WTC11 (cell line): ENCODE measurements at regions not wholly inside any gene's neighbourhood (a gene's known extent, or its start where the extent isn't known, plus 50 kb on each side); places are given as distances from the start of the nearest gene placed in this dataset.

Experiments used
- ATAC-seq: fragments of 200-7000 bp; cut with Tn5 transposase; 2 replicates; pipeline ENCODE4 v1.10.0; 2021; ENCODE audit warnings: mild to moderate bottlenecking, moderate library complexity
- CTCF ChIA-PET: fragments of 300-600 bp; sonication (Branson Sonifier 250); formaldehyde crosslinking; loops from one replicate; lab custom pipeline; 2021; ENCODE audit warnings: antibody characterized with exemption; lab: Charles Lee
- POLR2A ChIA-PET: fragments of 350-600 bp; sonication (Branson Sonifier 250); formaldehyde crosslinking; loops from one replicate; lab custom pipeline; 2021; ENCODE audit warnings: antibody characterized with exemption; lab: Charles Lee
- DNase-seq: peaks from one replicate; pipeline ENCODE4 v3.0.0; 2021; ENCODE audit warnings: low spot score
- H3K27ac Mint-ChIP-seq: 2 replicates; pipeline ENCODE4 v1.8.0; 2021; ENCODE audit warnings: mixed read lengths
- H3K27me3 Mint-ChIP-seq: 2 replicates; pipeline ENCODE4 v1.8.0; 2021; ENCODE audit warnings: low read depth, mild to moderate bottlenecking, moderate library complexity, mixed read lengths
- H3K36me3 Mint-ChIP-seq: 2 replicates; pipeline ENCODE4 v1.8.0; 2021; ENCODE audit warnings: mixed read lengths
- H3K4me1 Mint-ChIP-seq: 2 replicates; pipeline ENCODE4 v1.8.0; 2022; ENCODE audit warnings: mixed read lengths
- H3K4me3 Mint-ChIP-seq: 2 replicates; pipeline ENCODE4 v1.8.0; 2021; ENCODE audit warnings: mild to moderate bottlenecking, moderate library complexity, mixed read lengths
- H3K9me3 Mint-ChIP-seq: 2 replicates; pipeline ENCODE4 v1.8.0; 2021; ENCODE audit warnings: mixed read lengths
- CREB1 ChIP-seq: sonication (generic); formaldehyde crosslinking; IDR thresholded peaks from 2 replicates; pipeline ENCODE4 v1.8.0; 2023; ENCODE audit warnings: mild to moderate bottlenecking, missing genetic modification reagents
- ESRRA ChIP-seq: sonication (generic); formaldehyde crosslinking; IDR thresholded peaks from 2 replicates; pipeline ENCODE4 v1.8.1; 2022; ENCODE audit warnings: mild to moderate bottlenecking, missing genetic modification reagents, borderline replicate concordance
- FOXJ3 ChIP-seq: sonication (generic); formaldehyde crosslinking; IDR thresholded peaks from 2 replicates; pipeline ENCODE4 v1.9.0; 2021; ENCODE audit warnings: missing genetic modification reagents, mild to moderate bottlenecking, borderline replicate concordance
- GRHL2 ChIP-seq: fragments of 250-450 bp; sonication (Bioruptor Pico); IDR thresholded peaks from 2 replicates; pipeline ENCODE4 v1.8.0; 2022; ENCODE audit warnings: mild to moderate bottlenecking, moderate library complexity; ENCODE audit not compliant: insufficient replicate concordance, severe bottlenecking
- MXD4 ChIP-seq: fragments of 250-450 bp; sonication (Bioruptor Pico); IDR thresholded peaks from 2 replicates; pipeline ENCODE4 v1.8.0; 2021; ENCODE audit warnings: mild to moderate bottlenecking, moderate library complexity, borderline replicate concordance
- NR2C2 ChIP-seq: sonication (generic); formaldehyde crosslinking; IDR thresholded peaks from 2 replicates; pipeline ENCODE4 v1.8.0; 2022; ENCODE audit warnings: mild to moderate bottlenecking, missing genetic modification reagents
- PRRX2 ChIP-seq: fragments of 250-450 bp; sonication (Bioruptor Pico); IDR thresholded peaks from 2 replicates; pipeline ENCODE4 v1.8.0; 2021; ENCODE audit warnings: mild to moderate bottlenecking
- ZNF138 ChIP-seq: sonication (generic); formaldehyde crosslinking; conservative IDR thresholded peaks from 2 replicates; pipeline ENCODE4 v1.8.1; 2022; ENCODE audit warnings: mild to moderate bottlenecking, moderate library complexity, missing genetic modification reagents
- ZNF219 ChIP-seq: sonication (generic); formaldehyde crosslinking; IDR thresholded peaks from 2 replicates; pipeline ENCODE4 v1.8.0; 2023; ENCODE audit warnings: missing genetic modification reagents, mild to moderate bottlenecking, borderline replicate concordance
- ZNF263 ChIP-seq: sonication (generic); formaldehyde crosslinking; IDR thresholded peaks from 2 replicates; pipeline ENCODE4 v1.8.1; 2022; ENCODE audit warnings: low read depth, mild to moderate bottlenecking, moderate library complexity, missing genetic modification reagents
- ZNF396 ChIP-seq: fragments of 250-450 bp; sonication (Bioruptor Pico); IDR thresholded peaks from 2 replicates; pipeline ENCODE4 v1.8.0; 2021; ENCODE audit warnings: mild to moderate bottlenecking, moderate library complexity, borderline replicate concordance
- TF ChIP-seq, protein P1 (sequence below): sonication (generic); formaldehyde crosslinking; IDR thresholded peaks from 2 replicates; pipeline ENCODE4 v1.8.1; 2022; ENCODE audit warnings: mild to moderate bottlenecking, moderate library complexity, missing genetic modification reagents
- TF ChIP-seq, protein P2 (sequence below): fragments of 250-450 bp; sonication (Bioruptor Pico); IDR thresholded peaks from 2 replicates; pipeline ENCODE4 v1.9.0; 2021; ENCODE audit warnings: mild to moderate bottlenecking, borderline replicate concordance
- TF ChIP-seq, protein P3 (sequence below): sonication (generic); formaldehyde crosslinking; IDR thresholded peaks from 2 replicates; pipeline ENCODE4 v1.8.1; 2022; ENCODE audit warnings: missing genetic modification reagents, borderline replicate concordance
- TF ChIP-seq, protein P4 (sequence below): sonication (generic); formaldehyde crosslinking; IDR thresholded peaks from 2 replicates; pipeline ENCODE4 v1.8.1; 2023; ENCODE audit warnings: mild to moderate bottlenecking, missing genetic modification reagents, moderate library complexity
- TF ChIP-seq, protein P5 (sequence below): fragments of 250-450 bp; sonication (Bioruptor Pico); conservative IDR thresholded peaks from 2 replicates; pipeline ENCODE4 v1.9.0; 2021; ENCODE audit warnings: mild to moderate bottlenecking
- TF ChIP-seq, protein P6 (sequence below): fragments of 250-450 bp; sonication (Bioruptor Pico); IDR thresholded peaks from 2 replicates; pipeline ENCODE4 v1.9.0; 2021; ENCODE audit warnings: mild to moderate bottlenecking
- TF ChIP-seq, protein P7 (sequence below): sonication (generic); formaldehyde crosslinking; IDR thresholded peaks from 2 replicates; pipeline ENCODE4 v1.8.1; 2022; ENCODE audit warnings: low read depth, missing genetic modification reagents, borderline replicate concordance
- TF ChIP-seq, protein P8 (sequence below): fragments of 200-600 bp; IDR thresholded peaks from 2 replicates; pipeline ENCODE4 v1.8.0; 2022; ENCODE audit warnings: antibody characterized with exemption

DNA sequence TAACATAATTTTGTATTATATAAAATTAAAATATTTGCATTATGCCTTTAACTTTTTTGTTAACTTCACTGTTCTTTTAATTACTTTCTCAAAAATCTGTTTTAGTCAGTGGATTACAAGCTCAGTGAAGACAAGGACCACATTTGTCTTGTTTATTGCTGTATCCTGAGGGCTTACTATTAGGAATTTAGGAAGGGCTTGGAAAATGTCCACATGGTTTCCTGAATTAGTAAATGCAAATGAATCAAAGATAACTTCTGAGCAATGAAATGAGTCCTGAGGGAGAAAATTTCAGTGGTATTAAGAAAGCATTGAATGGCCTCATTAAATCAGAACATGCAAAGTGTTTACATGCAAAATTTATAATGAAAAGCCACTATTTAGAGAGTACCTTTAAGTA lies 1293.2 kb upstream of the GOT2 start (continued):
- TF ChIP-seq, protein P1, sequence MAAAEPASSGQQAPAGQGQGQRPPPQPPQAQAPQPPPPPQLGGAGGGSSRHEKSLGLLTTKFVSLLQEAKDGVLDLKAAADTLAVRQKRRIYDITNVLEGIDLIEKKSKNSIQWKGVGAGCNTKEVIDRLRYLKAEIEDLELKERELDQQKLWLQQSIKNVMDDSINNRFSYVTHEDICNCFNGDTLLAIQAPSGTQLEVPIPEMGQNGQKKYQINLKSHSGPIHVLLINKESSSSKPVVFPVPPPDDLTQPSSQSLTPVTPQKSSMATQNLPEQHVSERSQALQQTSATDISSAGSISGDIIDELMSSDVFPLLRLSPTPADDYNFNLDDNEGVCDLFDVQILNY (CRISPR knock-in tag), result no peak
- TF ChIP-seq NR2C2 (CRISPR knock-in tag), result no peak
- TF ChIP-seq PRRX2 (CRISPR knock-in tag), result no peak
- TF ChIP-seq FOXJ3 (CRISPR knock-in tag), result no peak
- TF ChIP-seq ZNF263 (CRISPR knock-in tag), result no peak
- no peak for TF ChIP-seq ESRRA
- TF ChIP-seq, protein P2, sequence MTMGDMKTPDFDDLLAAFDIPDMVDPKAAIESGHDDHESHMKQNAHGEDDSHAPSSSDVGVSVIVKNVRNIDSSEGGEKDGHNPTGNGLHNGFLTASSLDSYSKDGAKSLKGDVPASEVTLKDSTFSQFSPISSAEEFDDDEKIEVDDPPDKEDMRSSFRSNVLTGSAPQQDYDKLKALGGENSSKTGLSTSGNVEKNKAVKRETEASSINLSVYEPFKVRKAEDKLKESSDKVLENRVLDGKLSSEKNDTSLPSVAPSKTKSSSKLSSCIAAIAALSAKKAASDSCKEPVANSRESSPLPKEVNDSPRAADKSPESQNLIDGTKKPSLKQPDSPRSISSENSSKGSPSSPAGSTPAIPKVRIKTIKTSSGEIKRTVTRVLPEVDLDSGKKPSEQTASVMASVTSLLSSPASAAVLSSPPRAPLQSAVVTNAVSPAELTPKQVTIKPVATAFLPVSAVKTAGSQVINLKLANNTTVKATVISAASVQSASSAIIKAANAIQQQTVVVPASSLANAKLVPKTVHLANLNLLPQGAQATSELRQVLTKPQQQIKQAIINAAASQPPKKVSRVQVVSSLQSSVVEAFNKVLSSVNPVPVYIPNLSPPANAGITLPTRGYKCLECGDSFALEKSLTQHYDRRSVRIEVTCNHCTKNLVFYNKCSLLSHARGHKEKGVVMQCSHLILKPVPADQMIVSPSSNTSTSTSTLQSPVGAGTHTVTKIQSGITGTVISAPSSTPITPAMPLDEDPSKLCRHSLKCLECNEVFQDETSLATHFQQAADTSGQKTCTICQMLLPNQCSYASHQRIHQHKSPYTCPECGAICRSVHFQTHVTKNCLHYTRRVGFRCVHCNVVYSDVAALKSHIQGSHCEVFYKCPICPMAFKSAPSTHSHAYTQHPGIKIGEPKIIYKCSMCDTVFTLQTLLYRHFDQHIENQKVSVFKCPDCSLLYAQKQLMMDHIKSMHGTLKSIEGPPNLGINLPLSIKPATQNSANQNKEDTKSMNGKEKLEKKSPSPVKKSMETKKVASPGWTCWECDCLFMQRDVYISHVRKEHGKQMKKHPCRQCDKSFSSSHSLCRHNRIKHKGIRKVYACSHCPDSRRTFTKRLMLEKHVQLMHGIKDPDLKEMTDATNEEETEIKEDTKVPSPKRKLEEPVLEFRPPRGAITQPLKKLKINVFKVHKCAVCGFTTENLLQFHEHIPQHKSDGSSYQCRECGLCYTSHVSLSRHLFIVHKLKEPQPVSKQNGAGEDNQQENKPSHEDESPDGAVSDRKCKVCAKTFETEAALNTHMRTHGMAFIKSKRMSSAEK (CRISPR knock-in tag), result no peak

DNA sequence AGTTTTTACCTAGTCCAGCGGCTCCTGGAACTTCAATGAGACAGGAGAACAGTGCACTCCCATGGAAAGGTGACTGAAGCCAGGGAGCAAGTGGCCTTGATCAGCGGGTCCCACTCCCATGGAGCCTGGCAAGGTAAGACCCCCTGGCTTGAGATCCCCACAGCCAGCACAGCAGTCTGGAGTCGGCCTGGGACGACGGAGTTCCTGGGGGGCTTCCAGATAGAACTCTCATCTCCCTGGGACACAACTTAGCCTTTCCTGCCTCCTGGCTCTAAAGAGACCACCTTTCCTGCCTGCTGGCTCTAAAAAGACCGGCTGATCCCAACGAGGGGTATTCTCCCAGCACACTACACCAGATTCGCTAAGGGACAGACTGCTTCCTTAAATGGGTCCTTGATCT lies 1279.0 kb upstream of the GOT2 start:
- no peak for DNase-seq
- Mint-ChIP-seq H3K36me3 (peaks cover 25% of the 10 kb centered on the region), H3K4me3 (no peak overlapping the region)

DNA sequence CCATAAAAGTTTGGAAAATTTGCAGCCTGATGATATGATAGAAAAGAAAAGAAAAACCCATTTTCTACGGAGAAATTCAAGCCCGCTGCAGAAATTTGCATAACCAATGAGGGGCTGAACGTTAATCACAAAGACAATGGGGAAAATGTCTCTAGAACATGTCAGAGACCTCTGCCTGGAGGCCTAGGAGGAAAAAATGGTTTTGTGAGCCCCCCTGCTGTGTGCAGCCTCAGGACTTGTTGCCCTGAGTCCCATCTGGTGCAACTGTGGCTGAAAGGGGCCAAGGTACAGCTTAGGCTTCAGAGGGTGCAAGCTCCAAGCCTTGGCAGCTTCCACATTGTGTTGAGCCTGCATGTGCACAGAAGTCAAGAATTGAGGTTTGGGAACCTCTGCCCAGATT lies 1267.4 kb upstream of the GOT2 start:
- Mint-ChIP-seq H3K36me3 (peaks cover 33% of the 10 kb centered on the region), H3K27ac (no peak overlapping the region), H3K27me3 (no peaks in the 10 kb centered on the region; the same call in 1 of the 2 replicates), H3K9me3 (peaks cover 48% of the 10 kb centered on the region), H3K4me3 (no peak overlapping the region), H3K4me1 (no peaks in the 10 kb centered on the region)
- ChIA-PET CTCF (no interaction called here), POLR2A (no interaction called here)
- DNase-seq (no peak), ATAC-seq (no peak)
- TF ChIP-seq ZNF219 (CRISPR knock-in tag) (no peak), ESRRA (no peak), ZNF396 (CRISPR knock-in tag) (no peak), FOXJ3 (CRISPR knock-in tag) (no peak), GRHL2 (CRISPR knock-in tag) (no peak)
- TF ChIP-seq, protein P3, sequence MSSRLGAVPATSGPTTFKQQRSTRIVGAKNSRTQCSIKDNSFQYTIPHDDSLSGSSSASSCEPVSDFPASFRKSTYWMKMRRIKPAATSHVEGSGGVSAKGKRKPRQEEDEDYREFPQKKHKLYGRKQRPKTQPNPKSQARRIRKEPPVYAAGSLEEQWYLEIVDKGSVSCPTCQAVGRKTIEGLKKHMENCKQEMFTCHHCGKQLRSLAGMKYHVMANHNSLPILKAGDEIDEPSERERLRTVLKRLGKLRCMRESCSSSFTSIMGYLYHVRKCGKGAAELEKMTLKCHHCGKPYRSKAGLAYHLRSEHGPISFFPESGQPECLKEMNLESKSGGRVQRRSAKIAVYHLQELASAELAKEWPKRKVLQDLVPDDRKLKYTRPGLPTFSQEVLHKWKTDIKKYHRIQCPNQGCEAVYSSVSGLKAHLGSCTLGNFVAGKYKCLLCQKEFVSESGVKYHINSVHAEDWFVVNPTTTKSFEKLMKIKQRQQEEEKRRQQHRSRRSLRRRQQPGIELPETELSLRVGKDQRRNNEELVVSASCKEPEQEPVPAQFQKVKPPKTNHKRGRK (CRISPR knock-in tag), result no peak
- TF ChIP-seq, protein P4, sequence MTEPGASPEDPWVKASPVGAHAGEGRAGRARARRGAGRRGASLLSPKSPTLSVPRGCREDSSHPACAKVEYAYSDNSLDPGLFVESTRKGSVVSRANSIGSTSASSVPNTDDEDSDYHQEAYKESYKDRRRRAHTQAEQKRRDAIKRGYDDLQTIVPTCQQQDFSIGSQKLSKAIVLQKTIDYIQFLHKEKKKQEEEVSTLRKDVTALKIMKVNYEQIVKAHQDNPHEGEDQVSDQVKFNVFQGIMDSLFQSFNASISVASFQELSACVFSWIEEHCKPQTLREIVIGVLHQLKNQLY (CRISPR knock-in tag), result no peak
- TF ChIP-seq, protein P5, sequence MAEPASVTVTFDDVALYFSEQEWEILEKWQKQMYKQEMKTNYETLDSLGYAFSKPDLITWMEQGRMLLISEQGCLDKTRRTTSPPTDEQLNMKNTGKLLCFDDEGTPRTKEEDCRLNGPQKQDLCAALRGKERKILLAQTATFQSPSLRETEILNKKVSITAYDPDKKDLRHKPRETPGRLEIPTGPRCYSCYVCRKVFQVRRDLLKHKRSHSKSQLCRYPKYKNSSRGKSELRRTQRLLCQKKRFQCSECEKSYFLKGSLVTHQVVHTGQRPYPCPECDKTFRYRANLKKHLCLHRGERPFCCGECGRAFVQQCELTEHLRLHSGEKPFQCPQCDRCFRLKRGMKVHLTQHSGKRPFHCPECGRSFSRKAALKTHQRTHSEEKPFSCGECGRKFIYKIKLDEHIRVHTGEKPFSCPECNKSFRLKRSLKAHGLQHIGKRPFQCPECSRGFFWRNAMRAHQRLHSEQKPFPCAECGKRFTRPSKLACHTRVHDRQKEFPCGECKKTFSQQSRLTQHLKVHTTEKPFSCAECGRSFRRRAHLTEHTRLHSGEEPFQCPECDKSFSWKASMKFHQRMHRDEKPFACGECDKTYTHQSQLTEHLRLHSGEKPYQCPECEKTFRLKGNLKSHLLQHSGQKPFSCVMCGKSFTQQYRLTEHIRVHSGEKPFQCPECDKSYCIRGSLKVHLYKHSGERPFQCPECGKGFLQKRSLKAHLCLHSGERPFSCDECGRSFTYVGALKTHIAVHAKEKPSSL (CRISPR knock-in tag), result no peak
- TF ChIP-seq, protein P6, sequence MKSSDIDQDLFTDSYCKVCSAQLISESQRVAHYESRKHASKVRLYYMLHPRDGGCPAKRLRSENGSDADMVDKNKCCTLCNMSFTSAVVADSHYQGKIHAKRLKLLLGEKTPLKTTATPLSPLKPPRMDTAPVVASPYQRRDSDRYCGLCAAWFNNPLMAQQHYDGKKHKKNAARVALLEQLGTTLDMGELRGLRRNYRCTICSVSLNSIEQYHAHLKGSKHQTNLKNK (CRISPR knock-in tag), result no peak

More for the DNA sequence above, 1279.0 kb upstream of the GOT2 start:
- Mint-ChIP-seq H3K9me3 (peaks cover 42% of the 10 kb centered on the region), H3K4me1 (no peaks in the 10 kb centered on the region), H3K27ac (no peak overlapping the region), H3K27me3 (no peaks in the 10 kb centered on the region; the same call in 1 of the 2 replicates)
- CTCF ChIA-PET, result no interaction called here
- POLR2A ChIA-PET, result no interaction called here
- no peak for ATAC-seq
- TF ChIP-seq MXD4 (CRISPR knock-in tag) (no peak), CREB1 (CRISPR knock-in tag) (no peak), ZNF138 (CRISPR knock-in tag) (no peak)
- TF ChIP-seq, protein P7, sequence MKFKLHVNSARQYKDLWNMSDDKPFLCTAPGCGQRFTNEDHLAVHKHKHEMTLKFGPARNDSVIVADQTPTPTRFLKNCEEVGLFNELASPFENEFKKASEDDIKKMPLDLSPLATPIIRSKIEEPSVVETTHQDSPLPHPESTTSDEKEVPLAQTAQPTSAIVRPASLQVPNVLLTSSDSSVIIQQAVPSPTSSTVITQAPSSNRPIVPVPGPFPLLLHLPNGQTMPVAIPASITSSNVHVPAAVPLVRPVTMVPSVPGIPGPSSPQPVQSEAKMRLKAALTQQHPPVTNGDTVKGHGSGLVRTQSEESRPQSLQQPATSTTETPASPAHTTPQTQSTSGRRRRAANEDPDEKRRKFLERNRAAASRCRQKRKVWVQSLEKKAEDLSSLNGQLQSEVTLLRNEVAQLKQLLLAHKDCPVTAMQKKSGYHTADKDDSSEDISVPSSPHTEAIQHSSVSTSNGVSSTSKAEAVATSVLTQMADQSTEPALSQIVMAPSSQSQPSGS (CRISPR knock-in tag), result no peak
- TF ChIP-seq, protein P8, sequence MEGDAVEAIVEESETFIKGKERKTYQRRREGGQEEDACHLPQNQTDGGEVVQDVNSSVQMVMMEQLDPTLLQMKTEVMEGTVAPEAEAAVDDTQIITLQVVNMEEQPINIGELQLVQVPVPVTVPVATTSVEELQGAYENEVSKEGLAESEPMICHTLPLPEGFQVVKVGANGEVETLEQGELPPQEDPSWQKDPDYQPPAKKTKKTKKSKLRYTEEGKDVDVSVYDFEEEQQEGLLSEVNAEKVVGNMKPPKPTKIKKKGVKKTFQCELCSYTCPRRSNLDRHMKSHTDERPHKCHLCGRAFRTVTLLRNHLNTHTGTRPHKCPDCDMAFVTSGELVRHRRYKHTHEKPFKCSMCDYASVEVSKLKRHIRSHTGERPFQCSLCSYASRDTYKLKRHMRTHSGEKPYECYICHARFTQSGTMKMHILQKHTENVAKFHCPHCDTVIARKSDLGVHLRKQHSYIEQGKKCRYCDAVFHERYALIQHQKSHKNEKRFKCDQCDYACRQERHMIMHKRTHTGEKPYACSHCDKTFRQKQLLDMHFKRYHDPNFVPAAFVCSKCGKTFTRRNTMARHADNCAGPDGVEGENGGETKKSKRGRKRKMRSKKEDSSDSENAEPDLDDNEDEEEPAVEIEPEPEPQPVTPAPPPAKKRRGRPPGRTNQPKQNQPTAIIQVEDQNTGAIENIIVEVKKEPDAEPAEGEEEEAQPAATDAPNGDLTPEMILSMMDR, result no peak
